GM12872 (cell line): ENCODE measurements at regions not wholly inside any gene's neighbourhood (a gene's known extent, or its start where the extent isn't known, plus 50 kb on each side); places are given as distances from the start of the nearest gene placed in this dataset.

Experiments
- TF ChIP-seq, protein P1 (sequence below): IDR thresholded peaks from 3 replicates; pipeline ENCODE4 v1.5.1; 2011; ENCODE audit warnings: low read depth, mild to moderate bottlenecking, low read length, moderate library complexity; ENCODE audit not compliant: insufficient read depth

DNA sequence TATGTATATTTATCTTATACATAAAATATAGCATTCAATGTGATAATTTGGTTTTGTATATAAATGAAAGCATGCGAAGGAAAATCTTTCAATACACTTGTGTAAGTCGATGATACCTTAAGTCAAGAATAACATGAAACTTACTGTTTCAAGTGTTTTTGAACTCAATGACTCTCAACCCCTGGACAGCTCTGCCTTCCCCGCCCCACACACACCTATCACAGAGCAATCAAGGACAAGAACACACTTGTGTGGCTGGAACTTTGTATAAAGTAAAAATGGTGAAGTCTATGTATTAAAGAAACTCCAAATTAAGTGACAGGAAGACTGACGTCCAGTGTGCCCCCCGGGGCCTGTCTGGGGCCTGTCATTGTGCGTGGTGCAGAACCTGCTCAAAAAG is 478.6 kb upstream of the AKR1E2 start:
- TF ChIP-seq, protein P1, sequence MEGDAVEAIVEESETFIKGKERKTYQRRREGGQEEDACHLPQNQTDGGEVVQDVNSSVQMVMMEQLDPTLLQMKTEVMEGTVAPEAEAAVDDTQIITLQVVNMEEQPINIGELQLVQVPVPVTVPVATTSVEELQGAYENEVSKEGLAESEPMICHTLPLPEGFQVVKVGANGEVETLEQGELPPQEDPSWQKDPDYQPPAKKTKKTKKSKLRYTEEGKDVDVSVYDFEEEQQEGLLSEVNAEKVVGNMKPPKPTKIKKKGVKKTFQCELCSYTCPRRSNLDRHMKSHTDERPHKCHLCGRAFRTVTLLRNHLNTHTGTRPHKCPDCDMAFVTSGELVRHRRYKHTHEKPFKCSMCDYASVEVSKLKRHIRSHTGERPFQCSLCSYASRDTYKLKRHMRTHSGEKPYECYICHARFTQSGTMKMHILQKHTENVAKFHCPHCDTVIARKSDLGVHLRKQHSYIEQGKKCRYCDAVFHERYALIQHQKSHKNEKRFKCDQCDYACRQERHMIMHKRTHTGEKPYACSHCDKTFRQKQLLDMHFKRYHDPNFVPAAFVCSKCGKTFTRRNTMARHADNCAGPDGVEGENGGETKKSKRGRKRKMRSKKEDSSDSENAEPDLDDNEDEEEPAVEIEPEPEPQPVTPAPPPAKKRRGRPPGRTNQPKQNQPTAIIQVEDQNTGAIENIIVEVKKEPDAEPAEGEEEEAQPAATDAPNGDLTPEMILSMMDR = no peak

DNA sequence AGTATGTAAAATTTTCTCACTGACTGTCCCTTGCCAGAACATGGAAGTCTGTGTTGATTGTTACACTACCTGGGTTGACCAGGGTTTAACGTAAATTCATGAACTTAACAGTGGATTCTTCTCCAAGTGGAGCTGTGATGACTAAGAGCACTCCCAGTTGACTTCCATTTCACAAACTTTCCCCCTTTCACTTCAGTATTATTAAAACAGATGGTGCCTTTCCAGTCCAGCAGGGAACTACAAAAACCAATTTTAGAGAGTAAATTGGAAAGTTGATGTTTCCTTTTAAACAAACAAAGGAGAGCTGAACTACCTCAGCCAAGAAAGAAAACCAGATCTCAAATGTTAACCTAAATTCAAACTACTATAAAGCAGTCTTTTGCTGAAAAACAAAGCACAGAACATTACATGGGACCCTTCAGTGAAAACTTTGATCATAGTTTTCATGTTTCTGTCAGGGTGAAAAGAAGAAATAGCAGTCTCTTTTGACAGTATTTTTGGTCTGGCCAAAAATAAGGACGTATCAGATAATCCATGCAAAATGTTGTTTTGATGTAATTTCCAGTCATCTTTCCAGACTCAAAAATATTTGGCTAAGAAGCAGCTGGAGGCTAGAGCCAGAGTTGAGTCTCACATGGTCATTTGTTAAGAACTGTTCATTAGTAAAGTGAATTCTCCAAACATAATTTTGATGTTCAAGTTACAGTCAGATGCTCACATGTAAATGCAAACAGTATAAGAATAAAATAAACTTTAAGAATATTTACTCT is 479.9 kb upstream of the AKR1E2 start:
- TF ChIP-seq, protein P1 = no peak

- TF ChIP-seq, protein P1 = no peak
Measured at GRCh38 chr10:4344492-4344994, 481.5 kb upstream of the AKR1E2 start.

GRCh38 chr10:4343873-4344272 is 482.1 kb upstream of the AKR1E2 start:
- TF ChIP-seq, protein P1 = no peak

- TF ChIP-seq, protein P1 = no peak
Measured at GRCh38 chr10:4343091-4343490, 482.9 kb upstream of the AKR1E2 start.

- TF ChIP-seq, protein P1 = no peak
Measured at GRCh38 chr10:4338768-4339167, 487.2 kb upstream of the AKR1E2 start.

GRCh38 chr10:4337563-4337962 is 488.4 kb upstream of the AKR1E2 start:
- TF ChIP-seq, protein P1 = no peak
